Activated naive CD4-positive, alpha-beta T cell treated with anti-CD3 and anti-CD28 coated beads, Interleukin-2, amount 50 U/mL, for 72 hours (primary cell): ENCODE measurements at regions not wholly inside any gene's neighbourhood (a gene's known extent, or its start where the extent isn't known, plus 50 kb on each side); places are given as distances from the start of the nearest gene placed in this dataset.
"Not testable (repeated sequence)": the region's sequence is repeated elsewhere in the genome, so short reads cannot be mapped to it uniquely, and the experiment has no call there.

Experiments used
- ATAC-seq, 2 donors: fragments of 150-1000 bp; cut with Tn5 transposase; 2 replicates each; pipeline ENCODE4 v1.10.0; 2021; ENCODE audit warnings: mild to moderate bottlenecking in 2 of 2, moderate library complexity in 2 of 2
- DNase-seq, 2 donors: peaks; one replicate each; pipeline ENCODE4 v3.0.0; 2021 to 2022; ENCODE audit warnings: low spot score in 2 of 2
- H3K27ac Mint-ChIP-seq, 2 donors: one replicate each; pipeline ENCODE4 v1.8.0; 2022; ENCODE audit warnings: mild to moderate bottlenecking in 2 of 2, mixed read lengths in 2 of 2
- H3K36me3 Mint-ChIP-seq, 2 donors: one replicate each; pipeline ENCODE4 v1.8.0; 2022; ENCODE audit warnings: mixed read lengths in 2 of 2
- H3K9me3 Mint-ChIP-seq, 2 donors: one replicate each; pipeline ENCODE4 v1.8.0; 2022; ENCODE audit warnings: mixed read lengths in 2 of 2

DNA sequence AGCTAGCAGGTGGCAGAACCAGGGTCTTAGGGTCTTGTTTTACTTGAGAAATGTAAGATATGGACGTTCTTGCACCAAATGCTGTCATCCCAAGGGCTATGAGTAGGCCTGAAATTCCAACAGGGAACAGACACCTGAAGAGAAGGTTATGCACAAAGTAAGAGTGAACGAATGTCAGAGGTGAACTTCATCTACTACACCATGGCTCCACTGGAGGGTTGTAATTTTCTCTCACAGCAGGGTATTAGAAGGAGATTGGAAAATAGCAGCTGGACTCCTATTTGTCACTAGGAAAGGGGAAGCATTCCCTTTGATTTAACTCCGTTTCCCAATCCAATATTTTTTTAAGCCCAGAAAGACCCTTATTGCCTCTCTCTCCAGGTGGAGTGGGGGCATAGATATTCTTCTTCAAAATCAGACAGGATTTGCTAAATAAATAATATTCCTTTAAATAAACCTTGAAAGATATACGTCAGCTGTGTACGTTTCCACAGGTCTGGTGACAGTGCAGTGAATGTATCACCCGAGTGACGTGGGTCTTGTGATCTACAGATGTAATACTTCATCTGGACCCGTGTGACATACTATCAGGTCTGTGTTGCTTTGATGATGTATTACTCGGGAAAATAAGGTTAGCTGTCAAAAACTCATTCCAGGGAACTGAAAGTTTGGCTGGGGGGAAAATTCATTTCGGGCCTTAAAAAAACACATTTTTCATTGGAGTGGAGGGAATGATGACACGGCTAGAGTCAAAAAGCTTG is 302.6 kb downstream of the CHL1 start:
- peaks cover 0 to 4% of the 10 kb centered on the region in 2 donors for H3K9me3 Mint-ChIP-seq

DNA sequence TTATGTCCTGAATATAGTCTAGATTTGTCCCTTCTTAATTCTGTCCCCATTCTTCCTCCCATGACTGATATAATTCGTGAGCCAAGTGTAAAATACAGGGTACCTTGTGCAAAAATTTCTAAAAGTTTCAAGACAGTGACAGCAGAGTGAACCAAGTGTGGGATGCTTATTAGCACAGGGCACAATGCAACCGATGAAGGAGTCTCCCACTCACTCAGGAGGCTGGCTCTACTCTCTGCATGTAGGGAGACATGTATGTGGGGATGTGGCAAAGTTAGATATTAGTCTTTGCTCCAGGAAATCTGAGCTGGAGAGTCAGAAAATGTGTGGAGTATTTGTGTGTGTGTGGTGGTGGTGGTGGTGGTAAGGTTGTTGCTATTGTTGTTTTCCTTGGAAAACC is 305.9 kb downstream of the CHL1 start:
- peaks cover 0 to 4% of the 10 kb centered on the region in 2 donors for H3K36me3 Mint-ChIP-seq

More for the DNA sequence above, 302.6 kb downstream of the CHL1 start:
- Mint-ChIP-seq H3K36me3 (no peaks in the 10 kb centered on the region), H3K27ac (no peak overlapping the region)
- no peak for ATAC-seq
- no peak for DNase-seq

DNA sequence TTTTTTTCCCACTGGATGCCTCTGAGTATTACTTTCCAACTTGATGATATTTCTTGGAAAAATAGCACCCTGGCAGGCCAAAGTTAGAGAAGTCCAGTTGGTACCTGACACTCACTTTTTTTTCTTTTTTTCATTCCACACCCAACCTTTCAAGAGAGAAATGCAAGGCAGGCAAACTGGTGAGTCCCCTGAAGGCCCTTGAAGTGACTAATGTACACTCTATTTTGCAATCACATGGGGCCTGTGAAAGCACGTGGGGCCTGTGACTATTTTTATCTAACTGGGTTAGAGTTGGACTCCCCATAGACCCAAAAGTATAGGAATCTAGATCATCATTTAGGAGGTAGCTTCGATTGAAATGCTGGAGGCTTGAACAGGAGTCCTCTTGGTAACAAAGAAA is 316.7 kb downstream of the CHL1 start:
- ATAC-seq (no peak), DNase-seq (no peak)
- Mint-ChIP-seq H3K9me3 (peaks cover 15 to 24% of the 10 kb centered on the region in 2 donors), H3K36me3 (peaks cover 7 to 11% of the 10 kb centered on the region in 2 donors), H3K27ac (no peak overlapping the region)

More for the DNA sequence above, 305.9 kb downstream of the CHL1 start:
- no peak overlapping the region for H3K27ac Mint-ChIP-seq
- H3K9me3 Mint-ChIP-seq: peaks cover 0 to 11% of the 10 kb centered on the region in 2 donors
- ATAC-seq (no peak), DNase-seq (no peak)

DNA sequence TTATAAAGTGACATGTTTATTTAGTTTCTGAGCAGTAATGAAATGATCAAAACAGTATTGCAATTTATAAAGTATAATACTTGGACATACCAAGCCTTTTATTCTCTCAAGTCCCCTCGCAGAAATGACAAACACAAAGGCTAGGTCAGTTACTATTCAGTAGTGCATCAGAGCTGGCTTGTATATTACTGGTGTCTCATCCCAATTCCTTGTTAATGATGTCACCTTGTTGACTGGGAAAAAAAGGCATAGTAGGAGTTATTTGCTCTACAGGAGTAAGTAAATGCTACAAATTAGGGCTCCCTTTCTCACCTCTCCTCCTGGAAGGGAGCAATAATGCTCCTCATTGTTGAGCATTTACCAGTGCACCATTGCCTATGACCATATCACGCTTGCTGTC is 317.6 kb downstream of the CHL1 start:
- H3K27ac Mint-ChIP-seq: no peak overlapping the region
- H3K9me3 Mint-ChIP-seq: peaks cover 8 to 15% of the 10 kb centered on the region in 2 donors
- ATAC-seq (no peak), DNase-seq (no peak)
- H3K36me3 Mint-ChIP-seq: peaks cover under 1 to 2% of the 10 kb centered on the region in 2 donors

DNA sequence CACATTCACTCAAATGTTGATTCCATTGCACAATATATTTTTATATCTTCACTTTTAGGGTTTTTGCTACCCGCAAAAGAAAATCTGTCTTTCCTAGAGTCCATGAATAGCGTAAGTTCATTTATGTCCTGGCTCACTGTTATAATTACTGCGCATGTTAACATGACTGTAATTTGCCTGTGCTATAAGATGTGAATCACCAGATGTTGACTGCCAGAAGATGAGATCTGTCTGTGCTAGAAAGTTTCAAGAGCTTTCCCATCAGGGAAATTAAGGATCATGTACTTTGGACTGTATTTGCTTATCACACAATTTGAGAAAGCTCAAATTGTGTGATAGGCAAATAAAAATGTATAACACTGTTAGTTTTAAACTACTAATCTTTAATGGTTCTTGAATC is 322.5 kb downstream of the CHL1 start:
- Mint-ChIP-seq H3K36me3 (no peaks in the 10 kb centered on the region), H3K27ac (no peak overlapping the region), H3K9me3 (no peaks in the 10 kb centered on the region)
- no peak for DNase-seq
- peak in 1 of 2 donors; percentile 26 for ATAC-seq

DNA sequence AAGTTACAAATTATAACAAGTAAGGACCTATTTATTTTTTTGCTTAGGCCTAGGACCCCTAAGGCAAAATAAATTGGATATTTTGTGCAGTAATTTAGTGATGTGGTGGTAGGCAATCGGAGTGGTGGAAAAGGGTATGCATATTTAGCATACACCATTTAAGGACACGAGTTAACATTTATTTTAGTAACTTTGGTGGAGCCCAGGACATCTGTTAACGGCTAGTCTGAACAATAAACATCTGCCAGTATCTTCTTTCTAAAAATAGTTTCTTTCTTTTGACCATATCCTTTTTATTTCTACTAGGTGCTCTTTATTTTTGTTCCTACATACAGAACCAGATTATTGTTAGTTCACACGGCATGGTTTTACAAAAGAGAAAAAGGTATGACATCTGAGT is 326.3 kb downstream of the CHL1 start:
- Mint-ChIP-seq H3K27ac (no peak overlapping the region), H3K36me3 (no peaks in the 10 kb centered on the region), H3K9me3 (peaks cover 0 to 4% of the 10 kb centered on the region in 2 donors)
- ATAC-seq: no peak
- no peak for DNase-seq

DNA sequence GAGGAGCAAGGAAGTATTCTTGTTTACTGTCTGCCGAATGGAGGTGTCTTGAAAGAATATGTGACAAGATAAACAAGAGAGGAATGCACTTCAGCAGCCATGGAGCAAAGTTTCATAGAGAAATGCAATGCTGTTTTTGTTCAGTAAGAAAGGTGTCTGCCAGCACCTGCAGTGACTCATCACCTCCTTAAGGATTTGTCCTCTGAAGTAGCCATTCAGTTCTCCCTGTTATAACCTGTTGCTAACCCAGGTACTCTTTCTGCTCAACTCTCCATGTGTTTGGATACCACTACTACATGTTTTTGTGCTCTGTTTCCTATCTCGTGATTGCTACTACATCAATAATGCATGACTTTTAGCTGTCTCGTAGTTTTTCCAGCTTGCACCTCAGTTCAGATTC is 328.9 kb downstream of the CHL1 start:
- peaks cover 0 to 6% of the 10 kb centered on the region in 2 donors for H3K9me3 Mint-ChIP-seq
- no peaks in the 10 kb centered on the region for H3K36me3 Mint-ChIP-seq
- H3K27ac Mint-ChIP-seq: no peak overlapping the region
- ATAC-seq (no peak), DNase-seq (no peak)

DNA sequence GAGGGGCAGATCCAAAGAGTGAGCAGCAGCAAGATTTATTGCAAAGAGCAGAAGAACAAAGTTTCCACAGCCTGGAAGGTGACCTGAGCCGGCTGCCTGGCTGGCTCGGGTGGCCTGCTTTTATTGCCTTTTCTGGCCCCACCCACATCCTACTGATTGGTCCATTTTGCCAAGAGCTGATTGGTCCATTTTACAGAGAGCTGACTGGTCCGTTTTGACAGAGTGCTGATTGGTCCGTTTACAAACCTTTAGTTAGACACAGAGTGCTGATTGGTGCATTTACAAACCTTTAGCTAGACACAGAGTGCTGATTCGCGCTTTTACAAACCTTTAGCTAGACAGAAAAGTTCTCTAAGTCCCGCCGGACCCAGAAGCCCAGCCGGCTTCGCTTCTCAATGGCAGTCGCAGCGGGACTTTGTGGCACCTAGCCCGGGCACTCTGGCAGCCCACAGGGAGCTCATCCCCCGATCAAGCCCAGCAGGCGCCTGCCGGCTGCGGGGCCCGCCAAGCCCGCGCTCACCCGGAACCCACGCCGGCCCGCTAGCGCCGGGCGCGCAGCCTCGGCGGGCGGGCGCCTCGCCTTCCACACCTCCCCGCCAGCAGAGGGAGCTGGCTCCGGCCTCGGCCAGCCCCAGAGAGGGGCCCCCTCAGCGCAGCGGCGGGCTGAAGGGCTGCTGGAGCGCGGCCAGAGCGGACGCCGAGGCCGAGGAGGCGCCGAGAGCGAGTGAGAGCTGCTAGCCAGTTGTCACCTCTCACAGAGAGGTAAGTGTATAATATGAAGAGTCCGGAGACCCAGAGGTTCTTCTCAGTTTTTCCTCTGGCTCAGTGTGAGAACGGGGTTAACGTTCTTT is 339.2 kb downstream of the CHL1 start:
- DNase-seq: no peak
- no peak overlapping the region for H3K27ac Mint-ChIP-seq
- peak in 1 of 2 donors; percentile 53 for ATAC-seq

DNA sequence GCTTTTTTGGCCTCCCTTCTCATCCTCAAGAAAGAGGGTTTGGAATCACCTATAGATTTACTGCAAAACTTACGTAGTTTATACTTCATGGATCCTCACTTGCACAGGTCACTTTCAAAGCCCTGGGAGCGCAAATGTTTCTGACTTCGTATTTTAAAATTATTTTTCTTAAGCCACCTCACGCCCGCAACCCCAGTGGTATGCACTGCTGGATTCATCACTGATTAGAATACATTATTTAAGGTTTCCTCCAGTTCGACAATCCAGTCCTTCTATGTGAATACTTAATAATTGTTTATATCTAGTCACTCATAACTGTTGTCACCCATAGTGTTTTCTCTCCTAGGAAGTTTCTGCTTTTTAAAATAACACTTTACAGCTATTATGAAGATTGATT is 339.9 kb downstream of the CHL1 start:
- Mint-ChIP-seq H3K36me3 (peaks cover 5 to 6% of the 10 kb centered on the region in 2 donors), H3K27ac (no peak overlapping the region), H3K9me3 (peaks cover 9 to 14% of the 10 kb centered on the region in 2 donors)
- no peak for ATAC-seq
- no peak for DNase-seq

More for the DNA sequence above, 339.2 kb downstream of the CHL1 start:
- H3K9me3 Mint-ChIP-seq: peaks cover 9 to 16% of the 10 kb centered on the region in 2 donors
- H3K36me3 Mint-ChIP-seq: peaks cover 5 to 6% of the 10 kb centered on the region in 2 donors

DNA sequence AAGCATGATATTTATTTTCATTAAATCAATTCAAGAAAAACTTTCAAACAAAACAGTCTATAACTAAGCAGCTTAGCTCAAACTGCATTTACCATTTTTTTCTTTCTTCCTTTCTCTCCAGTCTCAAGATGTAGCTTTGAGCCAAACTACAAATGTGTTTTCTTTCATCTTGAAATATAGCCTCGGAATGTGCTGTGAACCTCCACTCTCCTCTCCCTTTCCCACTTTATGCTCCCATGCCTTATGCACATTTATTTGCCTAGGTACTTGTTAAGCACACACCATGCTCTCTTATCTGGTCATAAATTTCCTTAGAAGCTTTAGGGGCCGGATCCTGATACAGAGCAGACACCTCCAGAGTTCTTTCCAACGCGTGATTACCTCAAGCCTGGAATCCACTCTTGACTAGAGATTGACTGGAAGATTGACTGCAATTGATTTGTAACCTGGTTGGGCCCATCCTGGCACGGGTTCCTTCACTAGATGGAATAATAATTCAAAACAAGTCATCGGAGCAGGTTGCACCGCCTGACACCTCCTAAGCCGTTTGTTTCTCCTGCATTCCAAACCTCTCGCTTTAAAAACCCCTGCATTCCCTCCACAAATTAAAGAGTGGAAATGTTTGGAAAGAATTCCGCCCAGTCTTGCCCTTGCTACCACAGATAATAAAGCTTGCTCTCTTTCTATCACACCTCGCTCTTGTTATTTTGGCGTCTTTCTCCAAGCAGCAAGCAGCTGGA is 344.7 kb downstream of the CHL1 start:
- H3K27ac Mint-ChIP-seq: no peak overlapping the region
- H3K36me3 Mint-ChIP-seq: peaks cover 0 to 5% of the 10 kb centered on the region in 2 donors
- H3K9me3 Mint-ChIP-seq: peaks cover 0 to 12% of the 10 kb centered on the region in 2 donors
- ATAC-seq (no peak), DNase-seq (no peak)

DNA sequence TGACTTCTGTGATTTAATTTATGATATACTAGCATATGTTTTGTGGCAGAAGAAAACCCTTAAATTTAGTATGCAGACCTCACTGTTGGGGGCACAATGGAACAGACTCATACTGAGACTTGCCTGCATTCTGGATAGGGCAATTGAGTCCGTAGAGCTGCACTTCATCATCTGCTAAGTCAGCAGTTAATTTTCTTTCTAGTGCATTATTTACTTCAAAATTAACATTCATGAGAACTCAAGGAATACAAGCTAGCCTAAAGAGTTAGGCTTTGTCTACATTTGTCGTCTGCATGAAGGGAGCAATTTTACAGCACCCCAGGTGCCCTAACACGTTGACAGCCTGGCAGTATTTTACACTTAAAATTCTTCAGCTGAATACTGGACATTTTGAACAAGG is 345.5 kb downstream of the CHL1 start:
- peaks cover 0 to 7% of the 10 kb centered on the region in 2 donors for H3K9me3 Mint-ChIP-seq
- H3K36me3 Mint-ChIP-seq: no peaks in the 10 kb centered on the region
- no peak overlapping the region for H3K27ac Mint-ChIP-seq
- no peak for ATAC-seq
- no peak for DNase-seq

DNA sequence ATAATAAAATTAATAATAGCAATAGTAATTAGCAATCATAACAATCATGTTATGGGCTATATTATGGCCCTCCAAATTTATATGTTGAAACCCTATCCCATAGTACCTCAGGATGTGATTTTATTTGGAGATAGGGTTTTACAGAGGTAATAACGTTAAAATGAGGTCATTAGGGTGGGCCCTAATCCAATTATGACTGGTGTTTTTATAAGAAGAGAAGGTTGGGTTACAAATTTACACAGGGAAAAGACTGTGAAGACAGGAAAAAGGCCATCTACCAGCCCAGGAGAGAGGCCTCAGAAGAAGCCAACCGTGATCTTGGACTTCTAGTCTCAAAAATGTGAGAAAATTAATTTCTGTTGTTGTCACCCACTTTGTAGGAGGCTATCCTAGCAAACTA is 353.1 kb downstream of the CHL1 start:
- DNase-seq: no peak
- ATAC-seq: no peak
- Mint-ChIP-seq H3K27ac (no peak overlapping the region), H3K9me3 (peaks cover 3 to 4% of the 10 kb centered on the region in 2 donors), H3K36me3 (no peaks in the 10 kb centered on the region)

DNA sequence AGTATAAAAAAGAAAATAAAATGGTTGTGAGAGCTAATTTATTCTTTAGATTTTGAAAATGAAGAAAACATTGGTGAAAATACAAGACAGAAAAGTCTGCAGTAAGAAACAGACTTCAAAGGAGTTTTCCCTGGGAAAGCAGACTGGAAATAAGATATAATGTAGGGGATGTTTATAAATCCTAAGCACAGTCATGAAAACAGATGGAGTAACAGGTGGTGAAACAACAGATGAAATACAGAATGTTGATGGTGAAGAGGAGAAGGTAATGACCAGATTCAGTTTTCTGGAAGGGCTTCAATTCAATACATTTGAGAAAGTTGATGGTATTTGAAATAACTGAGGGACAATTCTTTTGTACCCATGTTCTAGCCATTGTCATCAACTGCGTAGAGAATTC is 353.9 kb downstream of the CHL1 start:
- Mint-ChIP-seq H3K36me3 (peaks cover 0 to 5% of the 10 kb centered on the region in 2 donors), H3K27ac (no peak overlapping the region), H3K9me3 (peaks cover 4 to 7% of the 10 kb centered on the region in 2 donors)
- no peak for ATAC-seq
- DNase-seq: no peak

DNA sequence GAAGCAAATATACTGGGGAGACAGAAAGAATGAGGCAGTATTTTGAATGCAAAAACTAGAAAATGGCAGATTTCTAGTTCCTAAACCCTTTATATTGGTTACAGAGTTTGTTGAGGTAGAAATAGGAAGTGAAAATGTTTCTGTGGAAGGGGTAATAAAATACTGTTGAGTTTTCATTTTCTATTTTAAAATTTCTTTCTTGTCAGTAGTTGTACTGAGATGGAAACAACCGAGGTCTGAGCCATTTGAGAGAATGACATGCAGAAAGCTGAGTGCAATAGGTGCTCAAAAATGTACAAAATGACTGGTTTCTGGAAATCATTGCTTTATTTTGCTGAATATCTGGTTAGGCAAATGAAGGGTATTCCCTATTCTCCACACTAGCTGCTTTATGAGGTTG is 361.4 kb downstream of the CHL1 start:
- Mint-ChIP-seq H3K36me3 (peaks cover 0 to 5% of the 10 kb centered on the region in 2 donors), H3K27ac (no peak overlapping the region), H3K9me3 (peaks cover 0 to 11% of the 10 kb centered on the region in 2 donors)
- DNase-seq: no peak
- no peak for ATAC-seq

DNA sequence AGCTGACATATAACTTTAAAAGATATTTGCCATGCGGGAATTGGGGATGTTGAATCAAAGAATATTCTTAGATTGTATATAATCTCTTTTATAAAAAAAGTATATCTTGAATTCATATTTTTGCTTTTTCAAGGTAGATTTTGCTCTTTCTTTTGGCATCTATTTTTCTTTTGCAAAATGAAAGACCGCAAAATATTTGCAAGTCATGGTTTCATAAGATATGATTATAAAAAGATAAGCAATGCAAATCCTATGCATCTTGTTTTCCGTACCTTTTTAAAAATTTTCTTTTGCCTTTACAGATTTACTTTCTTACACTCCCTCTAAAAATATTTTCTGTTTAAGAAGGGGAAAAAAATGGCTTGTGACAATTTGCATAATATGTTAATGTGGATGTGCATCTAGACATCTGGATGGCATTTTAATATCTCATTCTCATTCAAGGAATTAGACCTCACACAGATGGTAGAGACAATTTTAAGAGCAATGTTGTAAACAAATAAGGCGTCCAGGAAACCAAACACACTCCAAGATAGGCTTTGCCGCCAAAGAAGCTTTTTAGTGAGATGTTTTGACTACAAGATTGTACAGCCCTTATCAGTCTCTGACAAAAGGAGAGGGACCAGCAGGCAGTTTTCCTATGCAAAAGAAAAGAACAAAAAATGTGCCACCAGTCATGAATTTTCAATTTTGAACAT is 371.1 kb downstream of the CHL1 start:
- ATAC-seq (no peak), DNase-seq (no peak)
- H3K36me3 Mint-ChIP-seq: no peaks in the 10 kb centered on the region
- H3K27ac Mint-ChIP-seq: no peak overlapping the region
- peaks cover 4 to 7% of the 10 kb centered on the region in 2 donors for H3K9me3 Mint-ChIP-seq

DNA sequence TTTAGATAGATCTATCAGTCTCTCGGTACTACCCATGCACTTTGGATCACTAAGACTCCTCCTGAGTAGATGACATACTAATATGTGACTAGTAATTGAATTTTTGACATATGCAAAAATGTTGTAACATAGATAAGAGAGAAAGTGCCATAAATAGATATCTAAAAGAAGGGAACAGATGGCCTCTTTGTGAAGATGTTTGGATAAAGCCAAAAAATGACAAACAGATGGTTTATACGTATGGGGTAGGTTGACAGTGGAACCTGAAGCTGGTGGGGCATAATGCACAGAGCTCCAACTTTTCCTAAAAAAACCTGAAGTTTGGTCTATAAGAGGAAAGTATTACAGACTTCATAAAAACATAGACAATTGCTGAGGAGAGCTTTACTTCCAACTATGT is 383.0 kb downstream of the CHL1 start:
- not testable (repeated sequence) for DNase-seq, H3K36me3 Mint-ChIP-seq, ATAC-seq, H3K27ac Mint-ChIP-seq
- peaks cover 10 to 18% of the 10 kb centered on the region in 2 donors for H3K9me3 Mint-ChIP-seq
